ENCODE measurements at regions not wholly inside any gene's neighbourhood (a gene's known extent, or its start where the extent isn't known, plus 50 kb on each side); places are given as distances from the start of the nearest gene placed in this dataset.
A peak's percentile ranks its signal among the peaks of the same experiment; 100 is the strongest.

- Mint-ChIP-seq H3K9me3 (ENCODE audit: unreplicated experiment) (peaks cover 8% of the 10 kb centered on the region), H3K27me3 (ENCODE audit: insufficient read depth, unreplicated experiment) (no peaks in the 10 kb centered on the region), H3K27ac (ENCODE audit: low read depth, unreplicated experiment) (no peak overlapping the region), H3K36me3 (ENCODE audit: insufficient read depth, unreplicated experiment) (no peaks in the 10 kb centered on the region), H3K4me1 (ENCODE audit: insufficient read depth, unreplicated experiment) (no peaks in the 10 kb centered on the region), H3K4me3 (ENCODE audit: unreplicated experiment) (no peak overlapping the region)
- intact Hi-C loops (cut with micrococcal nuclease), result no loop called here
- ChIA-PET CTCF (interaction anchor here (0.6 kb wide), 2 partner anchors 30 to 550 kb away, joined by 3 read pairs; no protein-coding TSS in a partner anchor), POLR2A (no interaction called here)
- BruUV-seq (replicated peaks), result no TSS peak
- DNase-seq (ENCODE audit: unreplicated experiment), result no peak
- no peak for TF ChIP-seq CTCF (IDR thresholded peaks at IDR 0.05; ENCODE audit: unreplicated experiment)
Measured at GRCh38 chr14:83247924-83248639, 1714.4 kb upstream of the SEL1L start.

- H3K9me3 Mint-ChIP-seq (ENCODE audit: unreplicated experiment), result peaks cover 7% of the 10 kb centered on the region
- H3K4me1 Mint-ChIP-seq (ENCODE audit: insufficient read depth, unreplicated experiment), result no peaks in the 10 kb centered on the region
- TF ChIP-seq CTCF (IDR thresholded peaks at IDR 0.05; ENCODE audit: unreplicated experiment), result no peak
- no TSS peak for BruUV-seq (replicated peaks)
- no peak overlapping the region for H3K4me3 Mint-ChIP-seq (ENCODE audit: unreplicated experiment)
- intact Hi-C loops (cut with micrococcal nuclease), result no loop called here
- H3K27ac Mint-ChIP-seq (ENCODE audit: low read depth, unreplicated experiment), result no peak overlapping the region
- CTCF ChIA-PET, result no interaction called here
- H3K36me3 Mint-ChIP-seq (ENCODE audit: insufficient read depth, unreplicated experiment), result no peaks in the 10 kb centered on the region
- POLR2A ChIA-PET, result no interaction called here
- DNase-seq (ENCODE audit: unreplicated experiment), result no peak
- H3K27me3 Mint-ChIP-seq (ENCODE audit: insufficient read depth, unreplicated experiment), result no peaks in the 10 kb centered on the region
Measured at GRCh38 chr14:83251402-83251801, 1717.7 kb upstream of the SEL1L start.

GRCh38 chr14:83253870-83254269 lies 1720.2 kb upstream of the SEL1L start:
- H3K4me3 Mint-ChIP-seq (ENCODE audit: unreplicated experiment), result no peak overlapping the region
- CTCF ChIA-PET, result interaction anchor here (1.1 kb wide), 1 partner anchor 16 kb away, joined by 3 read pairs; no protein-coding TSS in a partner anchor
- POLR2A ChIA-PET, result no interaction called here
- BruUV-seq (replicated peaks), result no TSS peak
- peaks cover 7% of the 10 kb centered on the region for H3K9me3 Mint-ChIP-seq (ENCODE audit: unreplicated experiment)
- H3K27me3 Mint-ChIP-seq (ENCODE audit: insufficient read depth, unreplicated experiment), result no peaks in the 10 kb centered on the region
- no peak overlapping the region for H3K27ac Mint-ChIP-seq (ENCODE audit: low read depth, unreplicated experiment)
- DNase-seq (ENCODE audit: unreplicated experiment), result no peak
- intact Hi-C loops (cut with micrococcal nuclease), result no loop called here
- no peak for TF ChIP-seq CTCF (IDR thresholded peaks at IDR 0.05; ENCODE audit: unreplicated experiment)
- no peaks in the 10 kb centered on the region for H3K4me1 Mint-ChIP-seq (ENCODE audit: insufficient read depth, unreplicated experiment)
- no peaks in the 10 kb centered on the region for H3K36me3 Mint-ChIP-seq (ENCODE audit: insufficient read depth, unreplicated experiment)

GRCh38 chr14:83255015-83255726 lies 1721.5 kb upstream of the SEL1L start:
- Mint-ChIP-seq H3K4me3 (ENCODE audit: unreplicated experiment) (no peak overlapping the region), H3K36me3 (ENCODE audit: insufficient read depth, unreplicated experiment) (no peaks in the 10 kb centered on the region), H3K27ac (ENCODE audit: low read depth, unreplicated experiment) (no peak overlapping the region), H3K27me3 (ENCODE audit: insufficient read depth, unreplicated experiment) (no peaks in the 10 kb centered on the region), H3K4me1 (ENCODE audit: insufficient read depth, unreplicated experiment) (no peaks in the 10 kb centered on the region), H3K9me3 (ENCODE audit: unreplicated experiment) (peaks cover 7% of the 10 kb centered on the region)
- no TSS peak for BruUV-seq (replicated peaks)
- no peak for TF ChIP-seq CTCF (IDR thresholded peaks at IDR 0.05; ENCODE audit: unreplicated experiment)
- CTCF ChIA-PET, result interaction anchor here (0.7 kb wide), 2 partner anchors 19 to 1254 kb away, joined by 3 read pairs; no protein-coding TSS in a partner anchor
- POLR2A ChIA-PET, result no interaction called here
- DNase-seq (ENCODE audit: unreplicated experiment), result peak; percentile 39
- intact Hi-C loops (cut with micrococcal nuclease), result no loop called here
